Tibial nerve (tissue), 4 donors: ENCODE measurements at regions not wholly inside any gene's neighbourhood (a gene's known extent, or its start where the extent isn't known, plus 50 kb on each side); places are given as distances from the start of the nearest gene placed in this dataset.

Source experiments
- EP300 ChIP-seq, 2 donors: sonication (generic); formaldehyde crosslinking; IDR thresholded peaks; one replicate each; pipeline ENCODE4 v1.6.1; 2017; ENCODE audit warnings: antibody characterized with exemption in 2 of 2, mild to moderate bottlenecking in 1 of 2
- TF ChIP-seq, protein P1 (sequence below), 5 experiments: fragments of 200-600 bp in 3 of 5; fragments of 450-650 bp in 2 of 5; sonication (generic) in 3 of 5; IDR thresholded peaks; one replicate each; pipeline ENCODE4 v1.5.1; 2016 to 2019; ENCODE audit warnings: antibody characterized with exemption in 5 of 5, mild to moderate bottlenecking in 3 of 5, moderate library complexity in 2 of 5

DNA sequence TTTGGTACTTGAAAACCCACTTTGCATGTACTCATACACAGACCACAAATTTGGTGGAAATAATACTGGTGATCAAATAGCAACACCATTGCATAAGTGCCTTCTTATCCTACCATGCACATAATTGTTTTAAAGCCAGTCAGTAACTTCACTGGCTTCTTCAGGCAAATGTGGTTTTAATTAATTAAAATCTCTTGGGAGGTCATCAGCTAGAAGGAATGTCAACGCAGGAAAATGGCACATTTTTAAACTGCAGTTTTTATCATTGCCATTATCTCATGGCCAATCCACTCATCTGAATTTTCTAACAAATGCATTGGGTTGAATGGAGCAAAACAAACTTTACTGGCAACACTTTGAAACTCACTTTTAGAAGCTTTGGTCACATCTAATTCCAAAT, 105.7 kb upstream of the ZPLD1 start:
- TF ChIP-seq, protein P1, sequence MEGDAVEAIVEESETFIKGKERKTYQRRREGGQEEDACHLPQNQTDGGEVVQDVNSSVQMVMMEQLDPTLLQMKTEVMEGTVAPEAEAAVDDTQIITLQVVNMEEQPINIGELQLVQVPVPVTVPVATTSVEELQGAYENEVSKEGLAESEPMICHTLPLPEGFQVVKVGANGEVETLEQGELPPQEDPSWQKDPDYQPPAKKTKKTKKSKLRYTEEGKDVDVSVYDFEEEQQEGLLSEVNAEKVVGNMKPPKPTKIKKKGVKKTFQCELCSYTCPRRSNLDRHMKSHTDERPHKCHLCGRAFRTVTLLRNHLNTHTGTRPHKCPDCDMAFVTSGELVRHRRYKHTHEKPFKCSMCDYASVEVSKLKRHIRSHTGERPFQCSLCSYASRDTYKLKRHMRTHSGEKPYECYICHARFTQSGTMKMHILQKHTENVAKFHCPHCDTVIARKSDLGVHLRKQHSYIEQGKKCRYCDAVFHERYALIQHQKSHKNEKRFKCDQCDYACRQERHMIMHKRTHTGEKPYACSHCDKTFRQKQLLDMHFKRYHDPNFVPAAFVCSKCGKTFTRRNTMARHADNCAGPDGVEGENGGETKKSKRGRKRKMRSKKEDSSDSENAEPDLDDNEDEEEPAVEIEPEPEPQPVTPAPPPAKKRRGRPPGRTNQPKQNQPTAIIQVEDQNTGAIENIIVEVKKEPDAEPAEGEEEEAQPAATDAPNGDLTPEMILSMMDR (IDR thresholded peaks at IDR 0.05), result no peak
- no peak for TF ChIP-seq EP300 (IDR thresholded peaks at IDR 0.05)
